ENCODE measurements at regions not wholly inside any gene's neighbourhood (a gene's known extent, or its start where the extent isn't known, plus 50 kb on each side); places are given as distances from the start of the nearest gene placed in this dataset.

- DNase-seq: no peak
Measured at GRCh38 chr18:51603111-51603510, 405.6 kb upstream of the MEX3C start.

- no peak for DNase-seq
Measured at GRCh38 chr18:51603551-51603950, 406.1 kb upstream of the MEX3C start.

- no peak for DNase-seq
Measured at GRCh38 chr18:51610481-51610880, 413.0 kb upstream of the MEX3C start.

- DNase-seq: no peak
Measured at GRCh38 chr18:51611326-51611725, 413.8 kb upstream of the MEX3C start.

- no peak for DNase-seq
Measured at GRCh38 chr18:51614033-51614432, 416.6 kb upstream of the MEX3C start.

GRCh38 chr18:51614967-51615571, 417.6 kb upstream of the MEX3C start:
- no peak for DNase-seq

GRCh38 chr18:51617167-51617566, 419.7 kb upstream of the MEX3C start:
- DNase-seq: no peak

- no peak for DNase-seq
Measured at GRCh38 chr18:51617572-51618260, 420.2 kb upstream of the MEX3C start.

GRCh38 chr18:51619283-51619682, 421.8 kb upstream of the MEX3C start:
- DNase-seq: no peak

GRCh38 chr18:51621113-51621863, 423.8 kb upstream of the MEX3C start:
- peak; percentile 75 to 79 for DNase-seq

- no peak for DNase-seq
Measured at GRCh38 chr18:51621864-51622160, 424.3 kb upstream of the MEX3C start.

- DNase-seq: no peak
Measured at GRCh38 chr18:51622702-51623101, 425.2 kb upstream of the MEX3C start.

- DNase-seq: no peak
Measured at GRCh38 chr18:51623653-51624052, 426.2 kb upstream of the MEX3C start.

GRCh38 chr18:51630706-51631105, 433.2 kb upstream of the MEX3C start:
- DNase-seq: no peak

- DNase-seq: no peak
Measured at GRCh38 chr18:51637881-51638280, 440.4 kb upstream of the MEX3C start.

- no peak for DNase-seq
Measured at GRCh38 chr18:51639541-51639940, 442.1 kb upstream of the MEX3C start.

GRCh38 chr18:51643483-51643882, 446.0 kb upstream of the MEX3C start:
- no peak for DNase-seq

GRCh38 chr18:51645607-51646006, 448.1 kb upstream of the MEX3C start:
- no peak for DNase-seq

- no peak for DNase-seq
Measured at GRCh38 chr18:51647346-51647745, 449.9 kb upstream of the MEX3C start.

- DNase-seq: no peak
Measured at GRCh38 chr18:51647942-51648341, 450.5 kb upstream of the MEX3C start.

GRCh38 chr18:51649796-51650195, 452.3 kb upstream of the MEX3C start:
- DNase-seq: no peak

- no peak for DNase-seq
Measured at GRCh38 chr18:51651761-51652160, 454.3 kb upstream of the MEX3C start.

GRCh38 chr18:51653507-51654213, 456.2 kb upstream of the MEX3C start:
- DNase-seq: no peak
